ENCODE measurements at regions not wholly inside any gene's neighbourhood (a gene's known extent, or its start where the extent isn't known, plus 50 kb on each side); places are given as distances from the start of the nearest gene placed in this dataset.

- TF ChIP-seq FOXK2 (IDR thresholded peaks at IDR 0.05) (no peak), TARDBP (IDR thresholded peaks at IDR 0.05) (no peak), SUZ12 (IDR thresholded peaks at IDR 0.05) (no peak), PKNOX1 (IDR thresholded peaks at IDR 0.05) (no peak), FOXA1 (IDR thresholded peaks at IDR 0.05) (no peak), CTBP1 (IDR thresholded peaks at IDR 0.05; ENCODE audit: borderline replicate concordance) (no peak), HDGF (IDR thresholded peaks at IDR 0.05; ENCODE audit: borderline replicate concordance) (no peak)
Observed at GRCh38 chr1:94606471-94606870, 64.9 kb upstream of the F3 start.
